ENCODE measurements at regions not wholly inside any gene's neighbourhood (a gene's known extent, or its start where the extent isn't known, plus 50 kb on each side); places are given as distances from the start of the nearest gene placed in this dataset.

DNA sequence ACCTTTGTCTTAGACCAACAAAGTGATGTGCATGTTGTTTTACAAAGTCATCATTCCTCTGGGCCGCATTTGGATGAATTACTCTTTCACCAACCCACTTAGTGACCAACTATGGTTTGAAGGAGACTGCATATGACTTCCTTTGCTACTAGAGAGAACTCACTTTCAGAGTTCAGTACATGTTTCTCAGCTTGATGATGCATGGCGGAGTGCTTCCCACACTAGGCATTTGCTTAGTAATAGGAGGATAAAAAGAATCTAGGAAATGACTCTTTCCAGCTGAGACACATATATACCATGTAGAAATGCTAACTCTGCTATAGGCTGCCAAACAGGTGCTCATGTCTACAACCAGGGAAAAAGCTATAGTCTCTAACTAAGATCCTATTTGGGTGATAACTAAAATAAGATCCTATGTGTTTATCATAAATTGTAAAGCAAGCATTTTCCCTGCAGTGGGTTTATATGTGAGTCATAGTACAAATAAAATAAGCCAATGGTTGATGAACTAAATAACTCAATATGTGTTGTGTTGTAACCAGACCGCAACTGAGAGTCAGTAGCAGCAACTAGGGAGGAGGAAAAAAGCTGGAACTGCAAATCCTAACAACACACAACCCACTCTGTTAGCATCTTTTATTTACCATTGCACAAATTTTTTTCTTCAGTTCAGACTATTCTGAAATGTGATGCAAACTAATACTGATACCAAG is 87.2 kb downstream of the TSPAN8 start:
- H3K27ac ChIP-seq (ENCODE audit: insufficient read length, low read depth, low read length), result no peak overlapping the region
- no peak overlapping the region for H3K4me3 Mint-ChIP-seq
- no peak overlapping the region for H3K4ac ChIP-seq (ENCODE audit: low read depth, low read length)
- H3K36me3 Mint-ChIP-seq (ENCODE audit: insufficient read depth in 1 of 3, low read depth in 3 of 3), result peaks cover 0 to 3% (median 0%) of the 10 kb centered on the region in 3 experiments; a peak in 2 of 7 replicates
- no peak overlapping the region for H3K9ac ChIP-seq (ENCODE audit: extremely low read depth, insufficient read length, low read length)
- no peak overlapping the region for H2BK5ac ChIP-seq (ENCODE audit: insufficient read length, low read length)
- no peak overlapping the region for H3K14ac ChIP-seq (ENCODE audit: insufficient read depth, low read length)
- H2BK20ac ChIP-seq (ENCODE audit: low read depth, low read length, poor library complexity, severe bottlenecking), result no peak overlapping the region
- no peaks in the 10 kb centered on the region for H3K27me3 ChIP-seq (ENCODE audit: insufficient read depth, low read length)
- H3K4me2 ChIP-seq (ENCODE audit: insufficient read depth, insufficient read length, low read length), result no peak overlapping the region
- H2AFZ ChIP-seq (ENCODE audit: low read length), result no peak overlapping the region
- no peak overlapping the region for H4K91ac ChIP-seq (ENCODE audit: insufficient read length, low read depth, low read length)
- peaks cover 3 to 4% of the 10 kb centered on the region in 2 experiments; a peak in 3 of 4 replicates for H3K4me1 Mint-ChIP-seq
- DNase-seq, result no peak
- H4K5ac ChIP-seq (ENCODE audit: insufficient read length, low read depth, low read length), result no peak overlapping the region
- no peak overlapping the region for H4K8ac ChIP-seq (replicated peaks; ENCODE audit: insufficient read length, low read depth, low read length)
- no peaks in the 10 kb centered on the region for H4K20me1 ChIP-seq (ENCODE audit: control insufficient read depth, insufficient read depth, insufficient read length)
- peaks cover 0 to 3% of the 10 kb centered on the region in 2 experiments; a peak in 3 of 5 replicates for H3K9me3 Mint-ChIP-seq
- no peaks in the 10 kb centered on the region for H3K23me2 ChIP-seq (ENCODE audit: insufficient read length, low read depth, low read length, poor library complexity, severe bottlenecking)
- H3T11ph ChIP-seq (ENCODE audit: low read length), result no peak overlapping the region
- H3K27ac Mint-ChIP-seq, result no peak overlapping the region
- no peaks in the 10 kb centered on the region for H3K79me1 ChIP-seq (ENCODE audit: insufficient read depth, low read depth, low read length, poor library complexity, severe bottlenecking)
- no peak overlapping the region for H2BK12ac ChIP-seq (ENCODE audit: insufficient read length, low read depth, low read length)
- H2BK15ac ChIP-seq (ENCODE audit: low read depth, low read length), result no peak overlapping the region
- no peaks in the 10 kb centered on the region for H3K79me2 ChIP-seq (ENCODE audit: insufficient read depth, low read length)
- no peaks in the 10 kb centered on the region for H3K4me1 ChIP-seq (ENCODE audit: insufficient read depth, low read length)
- TF ChIP-seq, protein P1, sequence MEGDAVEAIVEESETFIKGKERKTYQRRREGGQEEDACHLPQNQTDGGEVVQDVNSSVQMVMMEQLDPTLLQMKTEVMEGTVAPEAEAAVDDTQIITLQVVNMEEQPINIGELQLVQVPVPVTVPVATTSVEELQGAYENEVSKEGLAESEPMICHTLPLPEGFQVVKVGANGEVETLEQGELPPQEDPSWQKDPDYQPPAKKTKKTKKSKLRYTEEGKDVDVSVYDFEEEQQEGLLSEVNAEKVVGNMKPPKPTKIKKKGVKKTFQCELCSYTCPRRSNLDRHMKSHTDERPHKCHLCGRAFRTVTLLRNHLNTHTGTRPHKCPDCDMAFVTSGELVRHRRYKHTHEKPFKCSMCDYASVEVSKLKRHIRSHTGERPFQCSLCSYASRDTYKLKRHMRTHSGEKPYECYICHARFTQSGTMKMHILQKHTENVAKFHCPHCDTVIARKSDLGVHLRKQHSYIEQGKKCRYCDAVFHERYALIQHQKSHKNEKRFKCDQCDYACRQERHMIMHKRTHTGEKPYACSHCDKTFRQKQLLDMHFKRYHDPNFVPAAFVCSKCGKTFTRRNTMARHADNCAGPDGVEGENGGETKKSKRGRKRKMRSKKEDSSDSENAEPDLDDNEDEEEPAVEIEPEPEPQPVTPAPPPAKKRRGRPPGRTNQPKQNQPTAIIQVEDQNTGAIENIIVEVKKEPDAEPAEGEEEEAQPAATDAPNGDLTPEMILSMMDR (conservative IDR thresholded peaks at IDR 0.05), result no peak
- no peaks in the 10 kb centered on the region for H3K27me3 Mint-ChIP-seq (ENCODE audit: low read depth)
- no peak overlapping the region for H2BK120ac ChIP-seq (ENCODE audit: low read depth, low read length, poor library complexity, severe bottlenecking)
- no peak overlapping the region for H3K23ac ChIP-seq (ENCODE audit: insufficient read length, low read depth, low read length)
- H3K18ac ChIP-seq (ENCODE audit: insufficient read length, low read depth, low read length), result no peak overlapping the region
- no peak overlapping the region for H3K56ac ChIP-seq (ENCODE audit: insufficient read length, low read depth, low read length)
- no peaks in the 10 kb centered on the region for H3K9me3 ChIP-seq (ENCODE audit: control insufficient read depth, low read depth, low read length)
- no peak overlapping the region for H2AK5ac ChIP-seq (ENCODE audit: insufficient read length, low read length)
- no CpG with 5 or more reads among the region's 3 CpGs for WGBS (ENCODE audit: extremely low coverage, insufficient read length, low lambda C conversion rate)

Measured in H9 (cell line).